ENCODE measurements at regions not wholly inside any gene's neighbourhood (a gene's known extent, or its start where the extent isn't known, plus 50 kb on each side); places are given as distances from the start of the nearest gene placed in this dataset.
"Not testable (repeated sequence)": the region's sequence is repeated elsewhere in the genome, so short reads cannot be mapped to it uniquely, and the experiment has no call there.

DNA sequence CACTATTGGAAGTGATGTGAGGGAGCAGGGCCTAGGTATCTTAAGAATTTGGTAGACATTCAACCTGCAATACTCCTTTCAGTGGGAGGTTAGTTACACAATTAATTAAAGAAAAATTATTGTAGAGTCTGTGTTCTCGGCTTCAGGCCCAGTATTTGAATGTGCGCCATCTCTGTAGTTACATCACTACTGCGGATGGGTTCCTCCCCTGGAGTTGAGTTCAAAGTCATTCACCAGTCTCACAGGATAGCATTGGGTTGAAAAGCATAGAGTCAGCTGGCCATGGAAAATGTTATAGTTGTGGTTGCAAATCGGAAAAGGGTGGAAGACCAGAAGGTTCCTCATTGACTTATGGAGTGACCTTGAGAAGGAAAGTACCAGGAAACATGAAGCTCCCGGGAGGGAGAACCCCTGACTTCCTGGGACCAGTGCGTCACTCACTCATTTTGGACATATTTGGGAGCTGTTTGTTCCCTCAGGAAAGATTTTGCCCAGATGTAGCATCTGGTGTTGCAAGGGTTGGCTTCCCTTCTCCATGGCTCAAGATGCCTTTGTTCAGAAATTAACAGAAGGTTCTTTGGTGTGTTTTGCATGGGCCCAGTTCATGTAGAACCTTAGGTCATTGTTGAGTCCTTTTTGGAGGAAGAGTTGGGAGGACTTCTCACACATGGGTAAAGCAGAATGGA, 111.8 kb downstream of the SRGAP2 start:
- DNase-seq, result not testable (repeated sequence)

GRCh38 chr1:206316901-206317300, 113.6 kb downstream of the SRGAP2 start:
- not testable (repeated sequence) for DNase-seq

DNA sequence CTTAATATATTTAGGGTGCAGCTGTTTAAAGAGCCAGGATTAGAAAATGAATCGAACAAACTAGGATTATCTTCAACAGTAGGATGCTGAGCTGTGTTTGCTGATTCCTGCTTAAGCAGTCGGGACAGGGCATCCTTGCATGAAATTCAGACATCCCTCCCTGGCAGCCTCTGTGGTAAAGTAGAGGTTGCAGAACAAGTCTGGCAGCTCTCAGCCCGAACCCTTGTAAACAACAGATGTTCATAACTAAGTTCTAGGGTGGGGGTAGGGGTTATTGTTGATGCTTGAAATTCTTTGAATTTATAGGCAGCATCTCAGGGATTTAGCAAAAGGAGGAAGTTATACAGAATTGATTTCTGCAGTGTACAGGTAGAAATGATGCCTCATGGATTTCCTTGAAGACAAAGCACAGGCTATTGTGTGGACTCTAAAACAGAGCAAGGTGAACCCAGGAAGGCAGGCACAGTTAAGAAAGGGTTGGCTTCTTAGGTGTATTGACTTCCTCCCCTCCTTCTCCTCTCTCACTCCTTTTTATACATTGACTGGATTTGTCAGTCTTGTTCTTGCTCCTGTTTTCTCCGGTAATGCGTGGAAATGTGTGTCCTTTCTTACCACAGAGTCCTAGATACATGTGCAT, 114.7 kb downstream of the SRGAP2 start:
- DNase-seq, result not testable (repeated sequence)

- DNase-seq, result not testable (repeated sequence)
Observed at GRCh38 chr1:206320227-206320626, 116.9 kb downstream of the SRGAP2 start.

- DNase-seq, result not testable (repeated sequence)
Observed at GRCh38 chr1:206326159-206326939, 123.0 kb downstream of the SRGAP2 start.

DNA sequence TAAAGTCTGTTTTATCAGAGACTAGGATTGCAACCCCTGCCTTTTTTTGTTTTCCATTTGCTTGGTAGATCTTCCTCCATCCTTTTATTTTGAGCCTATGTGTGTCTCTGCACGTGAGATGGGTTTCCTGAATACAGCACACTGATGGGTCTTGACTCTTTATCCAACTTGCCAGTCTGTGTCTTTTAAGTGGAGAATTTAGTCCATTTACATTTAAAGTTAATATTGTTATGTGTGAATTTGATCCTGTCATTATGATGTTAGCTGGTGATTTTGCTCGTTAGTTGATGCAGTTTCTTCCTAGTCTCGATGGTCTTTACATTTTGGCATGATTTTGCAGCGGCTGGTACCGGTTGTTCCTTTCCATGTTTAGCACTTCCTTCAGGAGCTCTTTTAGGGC, 128.3 kb downstream of the SRGAP2 start:
- not testable (repeated sequence) for DNase-seq

- DNase-seq, result not testable (repeated sequence)
Observed at GRCh38 chr1:206333316-206333715, 130.0 kb downstream of the SRGAP2 start.

- DNase-seq, result not testable (repeated sequence)
Observed at GRCh38 chr1:206333897-206334296, 130.6 kb downstream of the SRGAP2 start.

GRCh38 chr1:206334481-206334880, 131.1 kb downstream of the SRGAP2 start:
- not testable (repeated sequence) for DNase-seq

GRCh38 chr1:206335162-206335561, 131.8 kb downstream of the SRGAP2 start:
- not testable (repeated sequence) for DNase-seq

GRCh38 chr1:206335875-206336846, 132.8 kb downstream of the SRGAP2 start:
- not testable (repeated sequence) for DNase-seq

GRCh38 chr1:206337024-206337423, 133.3 kb upstream of the IKBKE start:
- not testable (repeated sequence) for DNase-seq

- not testable (repeated sequence) for DNase-seq
Observed at GRCh38 chr1:206350493-206351275, 119.6 kb upstream of the IKBKE start.

GRCh38 chr1:206351276-206352052, 118.8 kb upstream of the IKBKE start:
- DNase-seq, result not testable (repeated sequence)

DNA sequence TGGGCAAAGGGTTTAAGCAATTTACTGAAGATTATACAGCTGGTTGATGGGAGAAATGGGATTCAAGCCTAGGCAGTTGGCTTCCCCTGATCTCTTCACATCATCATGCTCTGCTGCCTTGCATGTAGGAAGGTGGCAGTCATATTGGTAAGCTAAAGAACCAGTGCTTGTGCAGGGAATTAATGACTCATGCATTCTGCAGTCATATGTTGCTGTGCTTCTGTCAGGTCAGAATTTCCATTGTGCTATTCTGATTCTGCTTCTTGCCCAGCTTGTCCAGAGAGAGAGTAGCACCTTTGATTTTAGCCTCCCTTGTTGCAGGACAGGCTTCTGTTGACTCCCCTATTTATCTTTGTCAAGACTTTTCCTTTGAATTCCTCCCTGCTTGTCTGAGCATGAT, 114.0 kb upstream of the IKBKE start:
- not testable (repeated sequence) for DNase-seq

GRCh38 chr1:206357962-206358361, 112.3 kb upstream of the IKBKE start:
- not testable (repeated sequence) for DNase-seq

DNA sequence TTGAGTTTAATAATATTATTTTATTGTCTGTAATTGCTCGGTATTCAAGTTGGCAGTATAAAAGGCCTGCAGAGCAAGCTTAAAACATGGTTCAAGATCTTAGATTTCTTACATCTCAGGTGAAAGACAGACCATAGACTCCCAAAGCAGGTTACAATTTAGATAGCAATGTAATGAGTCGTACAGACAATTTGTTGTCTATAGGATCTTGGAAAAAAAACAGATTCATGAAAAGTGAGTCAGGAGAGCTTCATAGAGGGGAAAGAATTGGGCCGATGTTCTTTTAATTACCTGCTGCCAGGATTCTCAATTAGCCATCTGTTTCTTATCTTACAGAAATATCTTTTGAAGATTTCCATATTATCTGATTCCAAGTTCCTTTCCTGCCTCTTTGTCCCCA, 111.5 kb upstream of the IKBKE start:
- DNase-seq, result not testable (repeated sequence)

DNA sequence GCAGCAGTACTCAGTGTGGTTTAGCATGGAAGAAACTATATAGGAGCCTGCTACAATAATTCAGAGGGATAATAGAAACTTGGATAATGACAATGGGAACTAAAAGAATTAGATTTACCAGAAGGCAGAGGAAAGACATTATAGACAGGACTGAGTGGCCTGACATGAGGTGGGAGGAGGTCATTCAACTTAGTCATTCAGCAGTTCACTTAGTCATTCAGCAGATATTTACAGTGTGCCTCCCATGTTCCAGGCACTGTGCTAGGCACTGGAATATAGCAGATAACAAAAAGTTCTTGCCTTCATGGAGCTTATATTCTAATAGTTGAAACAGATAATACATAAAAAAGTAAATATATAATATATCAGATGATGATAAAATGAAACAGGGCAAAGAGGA, 110.9 kb upstream of the IKBKE start:
- DNase-seq, result not testable (repeated sequence)

DNA sequence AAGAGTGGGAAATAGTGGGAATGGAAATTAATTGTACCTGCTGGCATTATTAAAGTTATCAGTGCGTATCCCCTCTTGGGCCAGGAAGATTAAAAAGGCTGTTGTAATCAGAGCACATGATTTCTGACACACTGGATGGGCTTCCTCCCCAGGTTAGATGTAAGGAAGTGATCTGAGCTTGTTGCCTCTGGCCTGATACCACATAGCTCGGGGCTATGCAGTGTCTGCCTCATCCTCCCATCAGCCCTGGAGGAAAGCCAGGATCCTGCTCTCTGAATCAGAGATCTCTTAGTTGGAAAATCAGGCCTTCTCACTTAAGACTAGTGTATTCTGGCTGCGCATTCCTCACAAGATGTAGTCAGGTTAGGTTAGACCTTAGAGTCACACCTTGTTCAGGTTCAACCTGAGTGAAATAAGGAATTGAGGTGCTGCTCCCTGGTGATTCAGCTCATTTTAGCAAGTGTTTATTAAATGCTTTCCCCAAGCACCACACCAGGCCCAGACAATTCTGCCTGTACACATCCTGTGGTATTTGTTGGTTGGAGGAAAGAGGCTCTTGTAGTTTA, 108.2 kb upstream of the IKBKE start:
- not testable (repeated sequence) for DNase-seq

DNA sequence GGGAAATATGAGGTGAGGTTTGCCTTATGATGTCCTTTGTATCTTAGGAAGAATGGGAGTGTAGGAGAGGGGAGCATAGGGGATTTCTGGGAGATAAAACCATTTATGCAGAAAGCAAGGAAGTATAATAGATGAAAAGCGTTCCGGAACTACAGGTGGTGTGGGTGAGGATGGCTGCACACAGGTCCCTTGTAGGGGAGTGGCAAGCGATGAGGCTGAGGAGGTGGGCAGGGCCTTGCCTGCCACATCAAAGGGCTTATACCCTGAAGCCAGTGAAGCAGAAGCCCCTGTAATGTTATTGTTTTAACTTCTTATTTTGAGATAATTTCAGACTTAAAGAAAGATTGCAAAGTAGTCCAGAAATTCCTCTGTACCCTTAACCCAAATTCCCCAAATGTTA, 107.3 kb upstream of the IKBKE start:
- DNase-seq, result not testable (repeated sequence)

Measured in NCI-H748 treated with DMSO at 0.1 percent for 48 hours (cell line).